Peyer's patch (tissue), 4 donors: ENCODE measurements at regions not wholly inside any gene's neighbourhood (a gene's known extent, or its start where the extent isn't known, plus 50 kb on each side); places are given as distances from the start of the nearest gene placed in this dataset.

Source experiments
- CTCF ChIP-seq, 6 experiments: fragments of 450-650 bp in 4 of 6; fragments of 200-600 bp in 2 of 6; sonication (generic) in 1 of 6; IDR thresholded peaks; one replicate each; pipeline ENCODE4 v1.5.1; 2017 to 2019; ENCODE audit warnings: antibody characterized with exemption in 6 of 6, mild to moderate bottlenecking in 3 of 6, moderate library complexity in 1 of 6
- POLR2A ChIP-seq, 2 donors: fragments of 450-650 bp; IDR thresholded peaks; one replicate each; pipeline ENCODE4 v1.5.1; 2017; ENCODE audit warnings: antibody characterized with exemption in 2 of 2, mild to moderate bottlenecking in 2 of 2, moderate library complexity in 2 of 2

- no peak for TF ChIP-seq POLR2A (IDR thresholded peaks at IDR 0.05)
- TF ChIP-seq CTCF (IDR thresholded peaks at IDR 0.05), result no peak
These were observed 199.2 kb downstream of the TLR4 start for GRCh38 chr9:117903453-117903852.
